Endothelial cell of umbilical vein (primary cell): ENCODE measurements at regions not wholly inside any gene's neighbourhood (a gene's known extent, or its start where the extent isn't known, plus 50 kb on each side); places are given as distances from the start of the nearest gene placed in this dataset.

Experiments
- BruUV-seq: library from RNA; stranded (reverse); fragments of 400-500 nt; replicated peaks from 2 replicates; lab custom pipeline; 2021; lab: Mats Ljungman, UMichigan
- CTCF ChIA-PET: fragments of 300-600, 350-600 bp; sonication (Branson Sonifier 250); formaldehyde crosslinking; loops from one replicate; lab custom pipeline; 2021; ENCODE audit warnings: antibody characterized with exemption, inconsistent platforms; lab: Charles Lee
- POLR2A ChIA-PET: fragments of 300-600, 350-600 bp; sonication (Branson Sonifier 250); formaldehyde crosslinking; loops from one replicate; lab custom pipeline; 2021; ENCODE audit warnings: antibody characterized with exemption, inconsistent platforms; lab: Charles Lee
- DNase-seq: peaks from one replicate; pipeline ENCODE4 v3.0.0-alpha.2; 2011; ENCODE audit warnings: low read depth, low spot score
- FAIRE-seq: peaks from 2 replicates; lab custom pipeline; 2011; peaks lifted over from hg19 to GRCh38; lab: Jason Lieb, UNC
- H2AFZ ChIP-seq: 2 replicates; pipeline ENCODE4 v1.6.0; 2012; ENCODE audit warnings: low read depth, low read length, control low read depth, inconsistent platforms
- H3K27ac ChIP-seq: 2 replicates; pipeline ENCODE4 v1.5.1; 2011; ENCODE audit warnings: low read depth, mild to moderate bottlenecking, control low read depth, low read length, moderate library complexity; ENCODE audit not compliant: insufficient read depth
- H3K27me3 ChIP-seq, 2 experiments: 2 replicates each; pipeline versions ENCODE4 v1.6.0 to v1.6.1; 2011; ENCODE audit warnings: low read length in 2 of 2, mixed read lengths in 1 of 2; ENCODE audit not compliant: control insufficient read depth in 2 of 2, insufficient read depth in 2 of 2
- H3K36me3 ChIP-seq, 2 experiments: 2 replicates in 1 of 2; 3 replicates in 1 of 2; pipeline ENCODE4 v1.5.1; 2011; ENCODE audit warnings: low read length in 2 of 2, mild to moderate bottlenecking in 1 of 2, moderate library complexity in 1 of 2; ENCODE audit not compliant: control insufficient read depth in 2 of 2, insufficient read depth in 2 of 2; ENCODE audit errors: extremely low read depth in 1 of 2
- H3K4me1 ChIP-seq: 3 replicates; pipeline ENCODE4 v1.5.1; 2011; ENCODE audit warnings: mild to moderate bottlenecking, low read length; ENCODE audit not compliant: control insufficient read depth, insufficient read depth; ENCODE audit errors: extremely low read depth
- H3K4me2 ChIP-seq: 2 replicates; pipeline ENCODE4 v1.6.1; 2011; ENCODE audit warnings: low read length, control low read depth, mixed read lengths; ENCODE audit not compliant: insufficient read depth
- H3K4me3 ChIP-seq, 3 experiments: fragments of 200-600 bp in 1 of 3; sonication (generic), shearing (Covaris generic) in 1 of 3; replicated peaks in 1 of 3; 2 replicates each; pipeline ENCODE4 v1.5.1; 2011 to 2016; ENCODE audit warnings: control low read depth in 3 of 3, low read length in 3 of 3, mild to moderate bottlenecking in 2 of 3, inconsistent platforms in 1 of 3, low read depth in 1 of 3, moderate library complexity in 1 of 3; ENCODE audit not compliant: insufficient read depth in 1 of 3
- H3K79me2 ChIP-seq: 2 replicates; pipeline ENCODE4 v1.6.0; 2012; ENCODE audit warnings: low read length, inconsistent platforms; ENCODE audit not compliant: control insufficient read depth, insufficient read depth
- H3K9ac ChIP-seq: replicated peaks from 2 replicates; pipeline ENCODE3; 2011; ENCODE audit warnings: low read length, control low read depth; ENCODE audit not compliant: insufficient read depth; ENCODE audit errors: extremely low read depth
- H3K9me1 ChIP-seq: replicated peaks from 3 replicates; pipeline ENCODE4 v1.6.0; 2011; ENCODE audit warnings: mild to moderate bottlenecking, low read length; ENCODE audit not compliant: control insufficient read depth, insufficient read depth; ENCODE audit errors: extremely low read depth
- H3K9me3 ChIP-seq: replicated peaks from 2 replicates; pipeline ENCODE4 v1.5.1; 2012; ENCODE audit warnings: low read length, inconsistent platforms; ENCODE audit not compliant: control insufficient read depth, insufficient read depth
- H4K20me1 ChIP-seq: replicated peaks from 2 replicates; pipeline ENCODE3; 2011; ENCODE audit warnings: mild to moderate bottlenecking, low read length; ENCODE audit not compliant: control insufficient read depth, insufficient read depth; ENCODE audit errors: extremely low read depth
- CTCF ChIP-seq, 2 donors: IDR thresholded peaks; 1 replicate in 1 of 2; 2 replicates in 1 of 2; pipeline ENCODE4 v1.5.1; 2011; ENCODE audit warnings: low read length in 2 of 2, mild to moderate bottlenecking in 2 of 2, moderate library complexity in 2 of 2, control low read depth in 1 of 2, inconsistent platforms in 1 of 2, low read depth in 1 of 2; ENCODE audit not compliant: insufficient read depth in 1 of 2; ENCODE audit errors: extremely low read depth in 1 of 2
- EZH2 ChIP-seq: IDR thresholded peaks from 2 replicates; pipeline ENCODE4 v1.6.1; 2012; ENCODE audit warnings: borderline replicate concordance, low read depth, mild to moderate bottlenecking, moderate library complexity, low read length, inconsistent platforms; ENCODE audit not compliant: severe bottlenecking
- FOS ChIP-seq: IDR thresholded peaks from 2 replicates; pipeline ENCODE4 v1.6.1; 2011; ENCODE audit warnings: mild to moderate bottlenecking, low read length, moderate library complexity, borderline replicate concordance; ENCODE audit not compliant: insufficient read depth
- GATA2 ChIP-seq: IDR thresholded peaks from 2 replicates; pipeline ENCODE4 v1.7.0; 2011; ENCODE audit warnings: low read depth, mild to moderate bottlenecking, moderate library complexity, mixed read lengths, low read length; ENCODE audit not compliant: insufficient read length, insufficient read depth
- JUN ChIP-seq: IDR thresholded peaks from 2 replicates; pipeline ENCODE4 v1.6.1; 2011; ENCODE audit warnings: borderline replicate concordance, low read depth; ENCODE audit not compliant: insufficient read length, insufficient read depth
- MAX ChIP-seq: IDR thresholded peaks from 2 replicates; pipeline ENCODE4 v1.6.1; 2011; ENCODE audit not compliant: insufficient read depth, insufficient read length
- MYC ChIP-seq: IDR thresholded peaks from one replicate; pipeline ENCODE4 v1.6.1; 2011; ENCODE audit warnings: mild to moderate bottlenecking, low read depth, low read length
- POLR2A ChIP-seq: IDR thresholded peaks from 2 replicates; pipeline ENCODE4 v1.6.1; 2012; ENCODE audit warnings: low read depth, mild to moderate bottlenecking, control low read depth, low read length
- POLR2AphosphoS5 ChIP-seq: IDR thresholded peaks from 2 replicates; pipeline ENCODE4 v1.6.1; 2012; ENCODE audit warnings: low read depth, mild to moderate bottlenecking, control low read depth, low read length, moderate library complexity; ENCODE audit not compliant: insufficient read depth
- dilution Hi-C: fragments of 300-500 bp; cut with MboI; formaldehyde crosslinking; loops from one replicate; pipeline ENCODE4 v1.15.0; 2019; ENCODE audit warnings: low sequenced_read_pairs; ENCODE audit not compliant: extremely low pct_ligation_motif_present
- intact Hi-C: fragments of 100-400 bp; cut with micrococcal nuclease; formaldehyde crosslinking; loops from one replicate; pipeline ENCODE4 v1.10.0; 2022

- CTCF ChIA-PET = no interaction called here
- DNase-seq (no peak), FAIRE-seq (no peak)
- intact Hi-C loops = no loop called here
- H3K36me3 ChIP-seq = no peaks in the 10 kb centered on the region
- no peaks in the 10 kb centered on the region for H3K27me3 ChIP-seq
- H4K20me1 ChIP-seq = no peaks in the 10 kb centered on the region
- H3K4me3 ChIP-seq = no peak overlapping the region
- no peaks in the 10 kb centered on the region for H3K9me3 ChIP-seq
- TF ChIP-seq EZH2 (no peak), GATA2 (no peak), JUN (no peak), MYC (no peak), MAX (no peak), POLR2AphosphoS5 (no peak), CTCF (IDR thresholded peaks at IDR 0.05; ENCODE audit: extremely low read depth in 1 of 2, insufficient read depth in 1 of 2, low read depth in 1 of 2, low read length in 2 of 2) (no peak), FOS (no peak), POLR2A (no peak)
- peaks cover 9% of the 10 kb centered on the region for H3K4me1 ChIP-seq
- POLR2A ChIA-PET = no interaction called here
- no peak overlapping the region for H3K4me2 ChIP-seq
- no TSS peak for BruUV-seq
- H2AFZ ChIP-seq = no peak overlapping the region
- H3K9ac ChIP-seq = no peak overlapping the region
- H3K79me2 ChIP-seq = no peaks in the 10 kb centered on the region
- dilution Hi-C loops = no loop called here
- H3K9me1 ChIP-seq = no peaks in the 10 kb centered on the region
- no peak overlapping the region for H3K27ac ChIP-seq
Observed at GRCh38 chrX:42978655-42979379, 200.9 kb upstream of the PPP1R2C start.
